ENCODE measurements at regions not wholly inside any gene's neighbourhood (a gene's known extent, or its start where the extent isn't known, plus 50 kb on each side); places are given as distances from the start of the nearest gene placed in this dataset.

DNA sequence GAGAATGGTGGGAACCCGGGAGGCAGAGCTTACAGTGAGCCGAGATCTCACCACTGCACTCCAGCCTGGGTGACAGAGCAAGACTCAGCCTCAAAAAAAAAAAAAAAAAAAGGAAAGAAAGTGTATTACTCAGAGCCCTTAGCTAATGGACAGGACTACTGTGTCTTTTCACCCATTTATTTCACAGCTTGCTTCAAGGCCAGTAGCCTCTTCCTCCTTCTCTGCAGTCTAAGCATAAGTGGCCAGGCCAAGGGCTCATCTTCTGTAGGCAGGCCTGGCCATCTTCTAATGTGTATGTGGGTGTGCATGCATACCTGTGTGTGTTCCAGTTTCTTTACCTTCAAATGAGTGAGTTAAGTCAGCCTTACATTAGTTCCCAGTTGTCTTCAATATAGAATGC, 94.8 kb upstream of the GDF10 start:
- Histone ChIP-seq H3K27me3 (no peaks in the 10 kb centered on the region), H3K4me3 (no peak overlapping the region), H3K36me3 (no peaks in the 10 kb centered on the region), H3K4me1 (no peaks in the 10 kb centered on the region), H3K9me3 (no peaks in the 10 kb centered on the region), H3K27ac (no peak overlapping the region)
- 95 to 97% methylated on average over 2 of the region's 2 CpGs for WGBS, 2 donors
- TF ChIP-seq, protein P1, sequence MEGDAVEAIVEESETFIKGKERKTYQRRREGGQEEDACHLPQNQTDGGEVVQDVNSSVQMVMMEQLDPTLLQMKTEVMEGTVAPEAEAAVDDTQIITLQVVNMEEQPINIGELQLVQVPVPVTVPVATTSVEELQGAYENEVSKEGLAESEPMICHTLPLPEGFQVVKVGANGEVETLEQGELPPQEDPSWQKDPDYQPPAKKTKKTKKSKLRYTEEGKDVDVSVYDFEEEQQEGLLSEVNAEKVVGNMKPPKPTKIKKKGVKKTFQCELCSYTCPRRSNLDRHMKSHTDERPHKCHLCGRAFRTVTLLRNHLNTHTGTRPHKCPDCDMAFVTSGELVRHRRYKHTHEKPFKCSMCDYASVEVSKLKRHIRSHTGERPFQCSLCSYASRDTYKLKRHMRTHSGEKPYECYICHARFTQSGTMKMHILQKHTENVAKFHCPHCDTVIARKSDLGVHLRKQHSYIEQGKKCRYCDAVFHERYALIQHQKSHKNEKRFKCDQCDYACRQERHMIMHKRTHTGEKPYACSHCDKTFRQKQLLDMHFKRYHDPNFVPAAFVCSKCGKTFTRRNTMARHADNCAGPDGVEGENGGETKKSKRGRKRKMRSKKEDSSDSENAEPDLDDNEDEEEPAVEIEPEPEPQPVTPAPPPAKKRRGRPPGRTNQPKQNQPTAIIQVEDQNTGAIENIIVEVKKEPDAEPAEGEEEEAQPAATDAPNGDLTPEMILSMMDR (IDR thresholded peaks at IDR 0.05) = no peak
- TF ChIP-seq EP300 (IDR thresholded peaks at IDR 0.05) (no peak), POLR2A (IDR thresholded peaks at IDR 0.05) (no peak)
- no peak for DNase-seq (ENCODE audit: low spot score in 2 of 2)

DNA sequence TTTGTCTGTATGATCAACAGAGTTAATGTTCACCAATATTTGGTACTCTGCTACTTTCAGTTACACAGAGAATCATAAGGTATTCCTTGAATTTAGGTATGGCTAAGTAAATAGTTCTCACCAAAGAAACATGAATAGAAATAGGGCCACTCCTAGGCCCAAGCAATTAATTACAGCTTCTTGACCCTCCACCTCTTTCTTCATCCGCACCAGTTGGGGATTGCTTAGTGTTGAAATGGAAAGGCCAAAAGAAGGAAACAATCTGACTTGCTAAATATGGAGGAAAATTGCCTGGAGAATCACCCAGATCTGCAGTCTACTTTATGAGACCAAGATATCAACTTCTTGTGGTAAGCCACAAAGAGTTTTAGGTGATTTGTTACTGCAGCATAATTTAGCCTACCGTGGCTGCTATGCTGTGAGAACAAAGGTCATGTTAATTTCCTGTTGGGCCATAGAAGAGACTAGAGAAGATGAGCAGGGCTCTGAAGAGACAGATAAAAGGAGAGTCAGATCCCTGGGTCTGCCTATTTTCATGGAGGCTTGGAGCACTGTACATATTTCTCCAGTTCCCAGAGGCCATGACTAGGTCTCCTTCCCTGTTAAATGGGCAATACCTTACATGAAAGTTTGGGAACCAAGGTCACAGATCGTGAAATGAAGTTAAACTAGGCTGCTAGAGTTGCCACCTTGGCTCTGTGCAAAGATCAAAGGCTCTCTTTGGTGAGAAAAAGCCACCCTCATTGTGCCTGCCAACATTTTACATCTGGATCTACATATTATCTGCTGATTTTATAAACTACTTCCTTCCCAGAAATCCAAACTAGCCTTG, 93.3 kb upstream of the GDF10 start:
- WGBS, 2 donors = 54 to 63% methylated on average over 3 of the region's 3 CpGs
- Histone ChIP-seq H3K36me3 (no peaks in the 10 kb centered on the region), H3K4me3 (no peak overlapping the region), H3K27ac (no peak overlapping the region), H3K9me3 (no peaks in the 10 kb centered on the region), H3K27me3 (no peaks in the 10 kb centered on the region), H3K4me1 (no peaks in the 10 kb centered on the region)
- no peak for DNase-seq (ENCODE audit: low spot score in 2 of 2)
- TF ChIP-seq POLR2A (IDR thresholded peaks at IDR 0.05) (no peak), EP300 (IDR thresholded peaks at IDR 0.05) (no peak)
- TF ChIP-seq, protein P1 (IDR thresholded peaks at IDR 0.05) = no peak

DNA sequence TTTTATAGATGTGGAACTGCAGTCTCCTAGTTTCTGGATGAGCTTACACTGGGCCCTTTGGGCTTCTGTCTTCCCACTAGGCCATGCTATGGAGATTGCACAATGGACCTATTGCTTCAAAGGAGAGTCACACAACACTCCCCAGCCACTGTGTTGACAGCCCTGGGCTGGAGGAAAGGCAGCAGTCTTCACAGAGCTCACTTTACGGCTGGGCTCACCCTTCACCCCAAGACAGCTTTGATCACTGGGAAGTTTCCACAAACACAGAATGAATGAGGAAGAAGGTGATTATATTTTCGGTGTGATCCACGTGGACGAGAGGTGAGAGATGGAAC, 92.7 kb upstream of the GDF10 start:
- Histone ChIP-seq H3K36me3 (no peaks in the 10 kb centered on the region), H3K4me3 (no peak overlapping the region), H3K27me3 (no peaks in the 10 kb centered on the region), H3K4me1 (no peaks in the 10 kb centered on the region), H3K27ac (no peak overlapping the region), H3K9me3 (peaks cover 0 to 6% (median 0%) of the 10 kb centered on the region in 4 donors)
- no peak for DNase-seq (ENCODE audit: low spot score in 2 of 2)
- no peak for TF ChIP-seq EP300 (IDR thresholded peaks at IDR 0.05)
- TF ChIP-seq POLR2A (IDR thresholded peaks at IDR 0.05) = no peak
- TF ChIP-seq, protein P1 (IDR thresholded peaks at IDR 0.05) = no peak
- 64 to 67% methylated on average over 4 of the region's 4 CpGs for WGBS, 2 donors

DNA sequence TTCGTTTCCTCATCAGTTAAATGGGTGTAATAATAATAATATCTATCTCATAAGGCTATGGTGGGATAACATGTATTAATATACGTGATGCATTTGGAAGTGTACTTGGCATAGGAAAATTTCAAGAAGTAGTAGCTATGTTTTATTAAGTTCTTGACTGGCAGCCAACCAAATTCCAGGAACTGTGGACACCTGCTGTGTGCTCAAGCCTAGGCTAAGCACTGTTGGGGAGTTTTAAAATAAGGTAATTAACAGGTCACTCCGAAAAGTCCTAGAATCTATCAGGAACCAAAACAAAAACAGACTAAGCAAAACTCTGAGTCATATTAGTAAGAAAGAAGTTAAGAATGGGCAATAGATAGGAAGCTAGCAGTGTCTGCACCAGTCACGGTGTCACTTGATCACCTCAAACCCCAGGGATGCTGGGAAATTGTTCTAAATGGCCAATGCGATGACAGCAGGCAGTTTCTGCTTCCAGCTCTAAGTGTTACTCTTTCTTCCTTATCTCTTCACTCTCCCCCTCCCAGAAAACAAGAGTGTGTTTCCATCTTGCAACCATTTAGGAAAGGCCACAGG, 92.0 kb upstream of the GDF10 start:
- Histone ChIP-seq H3K36me3 (no peaks in the 10 kb centered on the region), H3K4me3 (no peak overlapping the region), H3K27me3 (no peaks in the 10 kb centered on the region), H3K4me1 (no peaks in the 10 kb centered on the region), H3K27ac (no peak overlapping the region), H3K9me3 (peaks cover 0 to 11% (median 0%) of the 10 kb centered on the region in 4 donors)
- no peak for DNase-seq (ENCODE audit: low spot score in 2 of 2)
- 75 to 87% methylated on average over 5 of the region's 5 CpGs for WGBS, 2 donors
- TF ChIP-seq POLR2A (IDR thresholded peaks at IDR 0.05) (no peak), EP300 (IDR thresholded peaks at IDR 0.05) (no peak)
- TF ChIP-seq, protein P1 (IDR thresholded peaks at IDR 0.05) = no peak

DNA sequence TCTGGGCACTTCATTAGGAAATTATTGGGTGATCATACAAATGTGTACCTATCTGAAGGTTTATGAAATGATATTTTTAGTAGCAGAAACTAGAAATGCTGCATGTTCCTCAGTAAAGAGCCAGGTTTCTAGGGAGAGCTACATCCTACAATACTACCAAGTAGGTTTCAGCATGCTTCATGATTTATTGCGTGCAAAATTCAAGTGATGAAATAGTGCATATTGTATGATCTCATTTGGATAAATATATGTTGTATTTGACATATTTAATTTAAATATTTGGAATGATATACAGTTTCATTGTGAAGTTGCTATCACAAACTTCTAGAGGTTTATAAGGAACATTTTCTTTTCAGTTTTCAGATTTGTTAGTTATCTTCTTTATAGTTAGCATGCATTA, 90.5 kb upstream of the GDF10 start:
- Histone ChIP-seq H3K4me3 (no peak overlapping the region), H3K27me3 (no peaks in the 10 kb centered on the region), H3K9me3 (peaks cover 0 to 11% (median 0%) of the 10 kb centered on the region in 4 donors), H3K4me1 (no peaks in the 10 kb centered on the region), H3K27ac (no peak overlapping the region), H3K36me3 (no peaks in the 10 kb centered on the region)
- DNase-seq (ENCODE audit: low spot score in 2 of 2) = no peak
- TF ChIP-seq, protein P1 (IDR thresholded peaks at IDR 0.05) = no peak
- no peak for TF ChIP-seq POLR2A (IDR thresholded peaks at IDR 0.05)
- TF ChIP-seq EP300 (IDR thresholded peaks at IDR 0.05) = no peak
- WGBS, 2 donors = 81 to 87% methylated on average over 1 of the region's 1 CpG
